Peyer's patch (tissue), 4 donors: ENCODE measurements at regions not wholly inside any gene's neighbourhood (a gene's known extent, or its start where the extent isn't known, plus 50 kb on each side); places are given as distances from the start of the nearest gene placed in this dataset.

Experiments used
- POLR2A ChIP-seq, 2 donors: fragments of 450-650 bp; IDR thresholded peaks; one replicate each; pipeline ENCODE4 v1.5.1; 2017; ENCODE audit warnings: antibody characterized with exemption in 2 of 2, mild to moderate bottlenecking in 2 of 2, moderate library complexity in 2 of 2
- TF ChIP-seq, protein P1 (sequence below), 6 experiments: fragments of 450-650 bp in 4 of 6; fragments of 200-600 bp in 2 of 6; sonication (generic) in 1 of 6; IDR thresholded peaks; one replicate each; pipeline ENCODE4 v1.5.1; 2017 to 2019; ENCODE audit warnings: antibody characterized with exemption in 6 of 6, mild to moderate bottlenecking in 3 of 6, moderate library complexity in 1 of 6

DNA sequence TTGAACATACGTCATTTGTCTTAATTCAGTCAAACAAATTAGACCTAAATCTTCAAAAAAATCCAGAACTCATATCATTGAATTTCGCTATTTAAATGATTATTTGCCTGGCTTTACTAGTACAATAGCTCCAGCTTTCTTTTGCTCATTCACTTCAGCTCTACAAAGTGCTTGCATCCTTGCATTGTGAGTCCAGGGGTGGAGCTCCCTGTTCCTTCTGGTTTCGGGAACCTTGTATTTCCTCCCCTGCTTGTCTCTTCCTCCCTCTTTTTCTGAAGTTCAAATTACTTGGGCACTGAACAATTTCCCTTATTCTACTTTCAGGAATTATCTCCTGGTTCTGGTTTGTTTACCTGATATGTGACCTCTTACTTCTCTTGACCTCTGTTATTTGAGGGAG, 58.1 kb upstream of the KITLG start:
- TF ChIP-seq, protein P1, sequence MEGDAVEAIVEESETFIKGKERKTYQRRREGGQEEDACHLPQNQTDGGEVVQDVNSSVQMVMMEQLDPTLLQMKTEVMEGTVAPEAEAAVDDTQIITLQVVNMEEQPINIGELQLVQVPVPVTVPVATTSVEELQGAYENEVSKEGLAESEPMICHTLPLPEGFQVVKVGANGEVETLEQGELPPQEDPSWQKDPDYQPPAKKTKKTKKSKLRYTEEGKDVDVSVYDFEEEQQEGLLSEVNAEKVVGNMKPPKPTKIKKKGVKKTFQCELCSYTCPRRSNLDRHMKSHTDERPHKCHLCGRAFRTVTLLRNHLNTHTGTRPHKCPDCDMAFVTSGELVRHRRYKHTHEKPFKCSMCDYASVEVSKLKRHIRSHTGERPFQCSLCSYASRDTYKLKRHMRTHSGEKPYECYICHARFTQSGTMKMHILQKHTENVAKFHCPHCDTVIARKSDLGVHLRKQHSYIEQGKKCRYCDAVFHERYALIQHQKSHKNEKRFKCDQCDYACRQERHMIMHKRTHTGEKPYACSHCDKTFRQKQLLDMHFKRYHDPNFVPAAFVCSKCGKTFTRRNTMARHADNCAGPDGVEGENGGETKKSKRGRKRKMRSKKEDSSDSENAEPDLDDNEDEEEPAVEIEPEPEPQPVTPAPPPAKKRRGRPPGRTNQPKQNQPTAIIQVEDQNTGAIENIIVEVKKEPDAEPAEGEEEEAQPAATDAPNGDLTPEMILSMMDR (IDR thresholded peaks at IDR 0.05) = no peak
- no peak for TF ChIP-seq POLR2A (IDR thresholded peaks at IDR 0.05)
